ENCODE measurements at regions not wholly inside any gene's neighbourhood (a gene's known extent, or its start where the extent isn't known, plus 50 kb on each side); places are given as distances from the start of the nearest gene placed in this dataset.

DNA sequence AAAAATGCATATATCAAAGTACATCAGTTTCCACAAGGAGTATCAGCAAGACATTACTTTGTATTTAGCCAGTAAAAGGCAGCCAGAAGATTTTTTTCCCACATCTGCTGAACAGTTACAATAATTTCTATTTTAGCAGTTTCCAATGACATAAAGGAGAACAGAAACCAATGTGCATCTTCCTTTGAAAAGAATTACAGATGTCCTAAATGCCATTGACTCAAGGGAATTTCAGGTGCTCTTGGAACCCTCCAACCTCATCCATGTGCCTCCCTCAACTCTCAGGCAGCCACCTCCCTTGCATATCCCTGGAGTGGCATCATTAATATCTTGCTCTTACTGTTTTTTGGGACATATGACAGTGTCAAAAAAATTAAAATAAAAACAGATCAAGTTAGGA, 62.2 kb upstream of the ST8SIA1 start:
- no peak for DNase-seq

DNA sequence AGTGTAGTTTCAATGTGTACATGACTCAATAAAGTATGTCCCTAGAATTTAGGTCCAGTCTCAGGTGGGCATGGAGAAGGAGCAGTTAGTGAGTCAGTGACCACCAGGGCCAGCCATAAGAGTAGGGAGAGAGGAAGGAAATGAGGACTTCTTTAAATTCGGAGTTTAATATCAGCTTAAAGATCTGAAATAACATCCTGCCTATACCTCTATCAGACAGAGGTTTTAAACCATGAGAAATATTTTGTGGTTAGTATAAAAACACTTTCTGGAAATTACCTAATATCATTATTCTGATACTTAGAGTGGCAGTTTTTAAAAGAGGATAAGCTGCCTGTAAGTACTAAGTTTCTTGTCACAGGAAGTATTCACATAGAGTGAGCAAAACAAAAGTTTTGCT, 61.7 kb upstream of the ST8SIA1 start:
- DNase-seq, result peak in 3 of 5 experiments; percentile 11 to 61 (median 46)

DNA sequence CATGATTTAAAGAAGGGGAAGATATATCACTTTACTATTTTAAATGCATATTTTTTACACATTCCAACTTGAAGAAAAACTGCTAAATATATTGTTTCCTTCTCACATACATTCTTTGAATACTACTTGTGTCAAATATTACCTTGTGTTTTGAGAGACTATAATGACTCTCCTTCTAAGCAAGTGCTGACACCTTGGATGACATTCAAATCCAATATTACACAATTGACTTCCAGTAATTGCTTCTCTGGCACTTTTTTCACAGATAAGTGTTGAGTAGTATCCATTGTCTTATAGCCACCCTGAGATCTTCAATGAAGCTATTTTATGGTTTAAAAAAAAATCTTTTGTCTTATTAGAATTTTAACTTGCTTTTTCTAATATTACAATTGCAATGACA, 61.2 kb upstream of the ST8SIA1 start:
- DNase-seq, result no peak

All from T-helper 2 cell (primary cell).